Right lobe of liver (tissue), 4 donors: ENCODE measurements at regions not wholly inside any gene's neighbourhood (a gene's known extent, or its start where the extent isn't known, plus 50 kb on each side); places are given as distances from the start of the nearest gene placed in this dataset.

Experiments used
- CTCF ChIP-seq, 4 donors: fragments of 200-600 bp in 3 of 4; fragments of 450-650 bp in 1 of 4; IDR thresholded peaks; one replicate each; pipeline versions ENCODE4 v1.5.1 to v1.8.0; 2016 to 2022; ENCODE audit warnings: antibody characterized with exemption in 4 of 4, mild to moderate bottlenecking in 2 of 4
- POLR2A ChIP-seq: fragments of 450-650 bp; IDR thresholded peaks from one replicate; pipeline ENCODE4 v1.6.1; 2017; ENCODE audit warnings: antibody characterized with exemption, mild to moderate bottlenecking
- donor health status: DM: no; HTN: no; CAD: no.
- donor health status: DM: no; HTN: no; CAD: no.
- donor health status: DM: no; HTN: yes; CAD: no.

DNA sequence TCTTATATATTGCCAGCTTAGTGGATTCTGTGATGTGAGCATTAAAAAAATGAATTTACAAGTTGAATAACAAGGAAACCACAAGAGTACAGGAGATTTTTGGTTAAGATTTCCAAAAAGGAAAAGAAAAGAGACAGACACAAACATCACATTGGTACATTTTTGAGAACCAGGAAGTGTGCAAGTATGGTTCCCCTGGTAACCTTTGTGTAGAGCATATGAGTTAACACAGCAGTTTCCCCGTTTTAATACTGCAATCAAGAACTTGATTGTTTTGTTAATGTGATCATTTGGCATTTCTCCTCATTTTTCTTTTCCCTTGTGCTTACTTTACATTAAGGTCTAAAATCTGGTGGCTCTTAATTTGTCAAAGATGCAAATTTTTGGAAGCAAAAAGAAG is 490.4 kb upstream of the ATP2B1 start:
- no peak for TF ChIP-seq CTCF (IDR thresholded peaks at IDR 0.05)
- no peak for TF ChIP-seq POLR2A
